H9 (cell line): ENCODE measurements at regions not wholly inside any gene's neighbourhood (a gene's known extent, or its start where the extent isn't known, plus 50 kb on each side); places are given as distances from the start of the nearest gene placed in this dataset.

Experiments used
- DNase-seq: peaks from one replicate; pipeline ENCODE4 v3.0.0-alpha.2; 2017
- H2AFZ ChIP-seq: one replicate; pipeline ENCODE4 v1.6.1; 2013; ENCODE audit warnings: mild to moderate bottlenecking, low read length, control low read depth, moderate library complexity
- H2AK5ac ChIP-seq: 2 replicates; pipeline ENCODE4 v1.6.1; 2013; ENCODE audit warnings: low read length, control low read depth, mixed read lengths; ENCODE audit not compliant: insufficient read length
- H2BK120ac ChIP-seq: one replicate; pipeline ENCODE4 v1.6.1; 2013; ENCODE audit warnings: low read depth, mild to moderate bottlenecking, low read length, control low read depth, inconsistent platforms; ENCODE audit not compliant: poor library complexity, severe bottlenecking
- H2BK12ac ChIP-seq: 2 replicates; pipeline ENCODE4 v1.6.1; 2013; ENCODE audit warnings: low read length, control low read depth, mixed read lengths, low read depth; ENCODE audit not compliant: insufficient read length
- H2BK15ac ChIP-seq: 2 replicates; pipeline ENCODE4 v1.6.1; 2013; ENCODE audit warnings: low read depth, low read length, control low read depth
- H2BK20ac ChIP-seq: one replicate; pipeline ENCODE4 v1.6.1; 2013; ENCODE audit warnings: low read depth, mild to moderate bottlenecking, low read length, control low read depth, inconsistent platforms; ENCODE audit not compliant: poor library complexity, severe bottlenecking
- H2BK5ac ChIP-seq: 2 replicates; pipeline ENCODE4 v1.6.1; 2013; ENCODE audit warnings: low read length, control low read depth, mixed read lengths; ENCODE audit not compliant: insufficient read length
- H3K14ac ChIP-seq: 2 replicates; pipeline ENCODE4 v1.6.1; 2013; ENCODE audit warnings: low read length, control low read depth; ENCODE audit not compliant: insufficient read depth
- H3K18ac ChIP-seq: 2 replicates; pipeline ENCODE4 v1.6.1; 2013; ENCODE audit warnings: low read depth, mild to moderate bottlenecking, mixed read lengths, low read length, control low read depth; ENCODE audit not compliant: insufficient read length
- H3K23ac ChIP-seq: 2 replicates; pipeline ENCODE4 v1.6.1; 2013; ENCODE audit warnings: low read length, control low read depth, mixed read lengths, low read depth; ENCODE audit not compliant: insufficient read length
- H3K23me2 ChIP-seq: 2 replicates; pipeline ENCODE4 v1.6.1; 2013; ENCODE audit warnings: low read depth, mild to moderate bottlenecking, mixed read lengths, low read length, control low read depth; ENCODE audit not compliant: insufficient read length, poor library complexity, severe bottlenecking
- H3K27ac ChIP-seq: 2 replicates; pipeline ENCODE4 v1.5.1; 2013; ENCODE audit warnings: low read length, control low read depth, mixed read lengths, low read depth; ENCODE audit not compliant: insufficient read length
- H3K27me3 ChIP-seq: 2 replicates; pipeline ENCODE4 v1.6.1; 2013; ENCODE audit warnings: low read length, control low read depth, inconsistent platforms; ENCODE audit not compliant: insufficient read depth
- H3K4ac ChIP-seq: 2 replicates; pipeline ENCODE4 v1.6.1; 2013; ENCODE audit warnings: low read depth, mild to moderate bottlenecking, control low read depth, inconsistent platforms, low read length, moderate library complexity
- H3K4me1 ChIP-seq: 2 replicates; pipeline ENCODE4 v1.6.1; 2013; ENCODE audit warnings: low read length, control low read depth, inconsistent platforms; ENCODE audit not compliant: insufficient read depth
- H3K4me2 ChIP-seq: 2 replicates; pipeline ENCODE4 v1.6.1; 2013; ENCODE audit warnings: low read length, control low read depth, mixed read lengths; ENCODE audit not compliant: insufficient read length, insufficient read depth
- H3K56ac ChIP-seq: 2 replicates; pipeline ENCODE4 v1.6.1; 2013; ENCODE audit warnings: low read depth, mild to moderate bottlenecking, mixed read lengths, low read length, control low read depth; ENCODE audit not compliant: insufficient read length
- H3K79me1 ChIP-seq: 2 replicates; pipeline ENCODE4 v1.6.1; 2013; ENCODE audit warnings: low read depth, mild to moderate bottlenecking, moderate library complexity, low read length, control low read depth, inconsistent platforms; ENCODE audit not compliant: insufficient read depth, poor library complexity, severe bottlenecking
- H3K79me2 ChIP-seq: 2 replicates; pipeline ENCODE4 v1.6.1; 2013; ENCODE audit warnings: low read length, control low read depth, inconsistent platforms; ENCODE audit not compliant: insufficient read depth
- H3K9ac ChIP-seq: 2 replicates; pipeline ENCODE4 v1.6.1; 2013; ENCODE audit warnings: low read length, control low read depth, mixed read lengths; ENCODE audit not compliant: insufficient read length; ENCODE audit errors: extremely low read depth
- H3K9me3 ChIP-seq: one replicate; pipeline ENCODE4 v1.6.1; 2013; ENCODE audit warnings: low read depth, low read length, inconsistent platforms; ENCODE audit not compliant: control insufficient read depth
- H3T11ph ChIP-seq: one replicate; pipeline ENCODE4 v1.6.1; 2013; ENCODE audit warnings: mild to moderate bottlenecking, low read length, control low read depth, inconsistent platforms
- H4K20me1 ChIP-seq: one replicate; pipeline ENCODE4 v1.6.1; 2013; ENCODE audit not compliant: control insufficient read depth, insufficient read length, insufficient read depth
- H4K5ac ChIP-seq: 2 replicates; pipeline ENCODE4 v1.6.1; 2013; ENCODE audit warnings: low read depth, mild to moderate bottlenecking, mixed read lengths, low read length, control low read depth; ENCODE audit not compliant: insufficient read length
- H4K8ac ChIP-seq: replicated peaks from 2 replicates; pipeline ENCODE4 v1.6.1; 2013; ENCODE audit warnings: low read length, control low read depth, mixed read lengths, low read depth; ENCODE audit not compliant: insufficient read length
- H4K91ac ChIP-seq: 2 replicates; pipeline ENCODE4 v1.6.1; 2013; ENCODE audit warnings: low read depth, mild to moderate bottlenecking, moderate library complexity, mixed read lengths, low read length, control low read depth; ENCODE audit not compliant: insufficient read length
- H3K27ac Mint-ChIP-seq, 3 experiments: 2 replicates in 2 of 3; 3 replicates in 1 of 3; pipeline ENCODE4 v1.8.0; 2020 to 2021; ENCODE audit warnings: mixed read lengths in 3 of 3, mild to moderate bottlenecking in 1 of 3, moderate library complexity in 1 of 3
- H3K27me3 Mint-ChIP-seq: 2 replicates; pipeline ENCODE4 v1.8.0; 2021; ENCODE audit warnings: low read depth, mild to moderate bottlenecking, moderate library complexity, mixed read lengths
- H3K36me3 Mint-ChIP-seq, 3 experiments: 2 replicates in 2 of 3; 3 replicates in 1 of 3; pipeline ENCODE4 v1.8.0; 2020 to 2021; ENCODE audit warnings: low read depth in 3 of 3, mixed read lengths in 3 of 3; ENCODE audit not compliant: insufficient read depth in 1 of 3
- H3K4me1 Mint-ChIP-seq, 2 experiments: 2 replicates each; pipeline ENCODE4 v1.8.0; 2020; ENCODE audit warnings: mixed read lengths in 2 of 2
- H3K4me3 Mint-ChIP-seq, 2 experiments: 2 replicates in 1 of 2; 3 replicates in 1 of 2; pipeline ENCODE4 v1.8.0; 2020 to 2021; ENCODE audit warnings: mild to moderate bottlenecking in 2 of 2, mixed read lengths in 2 of 2, moderate library complexity in 1 of 2
- H3K9me3 Mint-ChIP-seq, 2 experiments: 2 replicates in 1 of 2; 3 replicates in 1 of 2; pipeline ENCODE4 v1.8.0; 2020; ENCODE audit warnings: mild to moderate bottlenecking in 2 of 2, mixed read lengths in 2 of 2, moderate library complexity in 1 of 2
- WGBS: extraction: QIAGEN DNeasy Blood & Tissue Kit; methylation state at CpG from one replicate; pipeline ENCODE4 v1.1.7; 2013; ENCODE audit warnings: missing lambda C conversion rate, low lambda C conversion rate, mixed read lengths; ENCODE audit not compliant: insufficient read length; ENCODE audit errors: extremely low coverage; 5-methylcytosine and 5-hydroxymethylcytosine counted together
- TF ChIP-seq, protein P1 (sequence below): fragments of 200-600 bp; sonication (generic); conservative IDR thresholded peaks from 3 replicates; pipeline ENCODE4 v1.8.0; 2021; ENCODE audit warnings: antibody characterized with exemption, mild to moderate bottlenecking

DNA sequence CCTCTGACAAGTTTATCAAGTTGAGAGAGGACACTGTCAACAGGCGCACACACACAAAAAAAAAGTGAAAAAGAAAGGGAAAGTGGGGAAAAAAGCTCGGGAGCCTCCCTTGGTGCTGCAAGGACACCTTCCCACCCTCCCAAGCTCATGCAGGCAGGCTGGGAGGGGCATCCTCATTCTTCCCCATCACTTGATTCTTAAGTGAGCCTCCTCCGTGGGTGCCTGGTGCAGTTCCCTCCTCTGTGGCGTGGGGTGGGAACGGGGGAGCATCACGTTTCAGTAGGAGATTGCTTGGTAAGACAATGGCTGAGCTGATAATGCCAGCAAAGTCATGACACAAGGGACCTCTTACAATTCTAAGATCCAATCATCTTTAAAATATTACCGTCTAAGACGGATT lies 108.8 kb downstream of the NXPE2 start:
- no peak overlapping the region for H2BK120ac ChIP-seq
- TF ChIP-seq, protein P1, sequence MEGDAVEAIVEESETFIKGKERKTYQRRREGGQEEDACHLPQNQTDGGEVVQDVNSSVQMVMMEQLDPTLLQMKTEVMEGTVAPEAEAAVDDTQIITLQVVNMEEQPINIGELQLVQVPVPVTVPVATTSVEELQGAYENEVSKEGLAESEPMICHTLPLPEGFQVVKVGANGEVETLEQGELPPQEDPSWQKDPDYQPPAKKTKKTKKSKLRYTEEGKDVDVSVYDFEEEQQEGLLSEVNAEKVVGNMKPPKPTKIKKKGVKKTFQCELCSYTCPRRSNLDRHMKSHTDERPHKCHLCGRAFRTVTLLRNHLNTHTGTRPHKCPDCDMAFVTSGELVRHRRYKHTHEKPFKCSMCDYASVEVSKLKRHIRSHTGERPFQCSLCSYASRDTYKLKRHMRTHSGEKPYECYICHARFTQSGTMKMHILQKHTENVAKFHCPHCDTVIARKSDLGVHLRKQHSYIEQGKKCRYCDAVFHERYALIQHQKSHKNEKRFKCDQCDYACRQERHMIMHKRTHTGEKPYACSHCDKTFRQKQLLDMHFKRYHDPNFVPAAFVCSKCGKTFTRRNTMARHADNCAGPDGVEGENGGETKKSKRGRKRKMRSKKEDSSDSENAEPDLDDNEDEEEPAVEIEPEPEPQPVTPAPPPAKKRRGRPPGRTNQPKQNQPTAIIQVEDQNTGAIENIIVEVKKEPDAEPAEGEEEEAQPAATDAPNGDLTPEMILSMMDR, result no peak
- no peaks in the 10 kb centered on the region for H3K4me1 ChIP-seq
- H2BK5ac ChIP-seq, result no peak overlapping the region
- Mint-ChIP-seq H3K27me3 (peaks cover 5% of the 10 kb centered on the region), H3K27ac (no peak overlapping the region), H3K36me3 (no peaks in the 10 kb centered on the region), H3K4me1 (peaks cover 8% of the 10 kb centered on the region in 2 experiments), H3K9me3 (peaks cover 0 to 4% of the 10 kb centered on the region in 2 experiments; a peak in 1 of 5 replicates), H3K4me3 (no peak overlapping the region)
- H3K18ac ChIP-seq, result no peak overlapping the region
- no peak for DNase-seq
- no peak overlapping the region for H3K4ac ChIP-seq
- no peaks in the 10 kb centered on the region for H3K9me3 ChIP-seq
- no peaks in the 10 kb centered on the region for H3K23me2 ChIP-seq
- H3K4me2 ChIP-seq, result no peak overlapping the region
- no peak overlapping the region for H3T11ph ChIP-seq
- H3K79me1 ChIP-seq, result no peaks in the 10 kb centered on the region
- H4K5ac ChIP-seq, result no peak overlapping the region
- H4K20me1 ChIP-seq, result no peaks in the 10 kb centered on the region
- no peak overlapping the region for H3K56ac ChIP-seq
- no peak overlapping the region for H3K14ac ChIP-seq
- H2BK12ac ChIP-seq, result no peak overlapping the region
- H3K9ac ChIP-seq, result no peak overlapping the region
- H3K23ac ChIP-seq, result no peak overlapping the region
- no peak overlapping the region for H4K91ac ChIP-seq
- no peak overlapping the region for H2AFZ ChIP-seq
- H4K8ac ChIP-seq, result peak overlapping the region; percentile 24
- H2BK15ac ChIP-seq, result no peak overlapping the region
- no CpG with 5 or more reads among the region's 8 CpGs for WGBS
- H3K27me3 ChIP-seq, result no peaks in the 10 kb centered on the region
- H3K79me2 ChIP-seq, result no peaks in the 10 kb centered on the region
- no peak overlapping the region for H3K27ac ChIP-seq
- no peak overlapping the region for H2AK5ac ChIP-seq
- H2BK20ac ChIP-seq, result no peak overlapping the region
